Activated T-cell treated with anti-CD3 and anti-CD28 coated beads, Interleukin-2, amount 50 U/mL, for 72 hours (primary cell): ENCODE measurements at regions not wholly inside any gene's neighbourhood (a gene's known extent, or its start where the extent isn't known, plus 50 kb on each side); places are given as distances from the start of the nearest gene placed in this dataset.

Experiments
- ATAC-seq, 2 donors: fragments of 150-1000 bp; cut with Tn5 transposase; replicated peaks in 1 of 2; 2 replicates each; pipeline ENCODE4 v1.10.0; 2021; ENCODE audit warnings: moderate library complexity in 2 of 2, mild to moderate bottlenecking in 1 of 2
- DNase-seq, 2 donors: peaks; one replicate each; pipeline ENCODE4 v3.0.0; 2021 to 2022; ENCODE audit warnings: mixed read lengths in 1 of 2
- H3K27ac Mint-ChIP-seq: one replicate; pipeline ENCODE4 v1.8.0; 2022; ENCODE audit warnings: mild to moderate bottlenecking, moderate library complexity, mixed read lengths
- H3K27me3 Mint-ChIP-seq: one replicate; pipeline ENCODE4 v1.8.0; 2022; ENCODE audit warnings: low read depth, mixed read lengths
- H3K36me3 Mint-ChIP-seq, 2 donors: one replicate each; pipeline ENCODE4 v1.8.0; 2022; ENCODE audit warnings: mixed read lengths in 2 of 2, mild to moderate bottlenecking in 1 of 2; ENCODE audit not compliant: insufficient read depth in 2 of 2
- H3K4me1 Mint-ChIP-seq: one replicate; pipeline ENCODE4 v1.8.0; 2022; ENCODE audit warnings: low read depth, mixed read lengths
- H3K4me3 Mint-ChIP-seq, 2 donors: one replicate each; pipeline ENCODE4 v1.8.0; 2022; ENCODE audit warnings: mild to moderate bottlenecking in 2 of 2, mixed read lengths in 2 of 2, moderate library complexity in 2 of 2
- H3K9me3 Mint-ChIP-seq, 2 donors: one replicate each; pipeline ENCODE4 v1.8.0; 2022; ENCODE audit warnings: mixed read lengths in 2 of 2

GRCh38 chr10:113427236-113427735, 125.6 kb upstream of the HABP2 start:
- ATAC-seq = no peak
- Mint-ChIP-seq H3K9me3 (peaks cover 2 to 3% of the 10 kb centered on the region in 2 donors), H3K27ac (no peak overlapping the region), H3K4me3 (no peak overlapping the region), H3K27me3 (peaks cover 16% of the 10 kb centered on the region), H3K36me3 (no peaks in the 10 kb centered on the region), H3K4me1 (no peaks in the 10 kb centered on the region)
- DNase-seq = no peak

GRCh38 chr10:113427811-113428558, 124.9 kb upstream of the HABP2 start:
- Mint-ChIP-seq H3K27ac (no peak overlapping the region), H3K36me3 (no peaks in the 10 kb centered on the region), H3K4me3 (no peak overlapping the region), H3K27me3 (peaks cover 15% of the 10 kb centered on the region), H3K4me1 (no peaks in the 10 kb centered on the region), H3K9me3 (peaks cover 2 to 3% of the 10 kb centered on the region in 2 donors)
- no peak for ATAC-seq
- no peak for DNase-seq

- H3K27me3 Mint-ChIP-seq = peaks cover 5% of the 10 kb centered on the region
- H3K4me1 Mint-ChIP-seq = no peaks in the 10 kb centered on the region
- H3K9me3 Mint-ChIP-seq = peaks cover 0 to 3% of the 10 kb centered on the region in 2 donors
- no peak overlapping the region for H3K4me3 Mint-ChIP-seq
- DNase-seq (no peak), ATAC-seq (no peak)
- H3K36me3 Mint-ChIP-seq = no peaks in the 10 kb centered on the region
- H3K27ac Mint-ChIP-seq = no peak overlapping the region
Measured at GRCh38 chr10:113430634-113431397, 122.0 kb upstream of the HABP2 start.

- H3K27me3 Mint-ChIP-seq = peaks cover 5% of the 10 kb centered on the region
- no peaks in the 10 kb centered on the region for H3K36me3 Mint-ChIP-seq
- peaks cover 0 to 3% of the 10 kb centered on the region in 2 donors for H3K9me3 Mint-ChIP-seq
- no peak for ATAC-seq
- no peak overlapping the region for H3K4me3 Mint-ChIP-seq
- DNase-seq = no peak
- H3K4me1 Mint-ChIP-seq = no peaks in the 10 kb centered on the region
- no peak overlapping the region for H3K27ac Mint-ChIP-seq
Measured at GRCh38 chr10:113431398-113432160, 121.3 kb upstream of the HABP2 start.

GRCh38 chr10:113433711-113434110, 119.1 kb upstream of the HABP2 start:
- DNase-seq (no peak), ATAC-seq (no peak)
- Mint-ChIP-seq H3K27me3 (no peaks in the 10 kb centered on the region), H3K27ac (no peak overlapping the region), H3K4me1 (no peaks in the 10 kb centered on the region), H3K9me3 (peaks cover 0 to 3% of the 10 kb centered on the region in 2 donors), H3K4me3 (no peak overlapping the region), H3K36me3 (no peaks in the 10 kb centered on the region)

GRCh38 chr10:113434315-113434714, 118.5 kb upstream of the HABP2 start:
- Mint-ChIP-seq H3K4me1 (no peaks in the 10 kb centered on the region), H3K27ac (no peak overlapping the region), H3K36me3 (no peaks in the 10 kb centered on the region), H3K9me3 (peaks cover 0 to 3% of the 10 kb centered on the region in 2 donors), H3K27me3 (peaks cover 1% of the 10 kb centered on the region), H3K4me3 (no peak overlapping the region)
- DNase-seq = no peak
- no peak for ATAC-seq

GRCh38 chr10:113434950-113435349, 117.9 kb upstream of the HABP2 start:
- Mint-ChIP-seq H3K27ac (no peak overlapping the region), H3K4me1 (no peaks in the 10 kb centered on the region), H3K4me3 (no peak overlapping the region), H3K27me3 (peaks cover 8% of the 10 kb centered on the region), H3K36me3 (no peaks in the 10 kb centered on the region), H3K9me3 (peaks cover 0 to 3% of the 10 kb centered on the region in 2 donors)
- DNase-seq = no peak
- ATAC-seq = no peak

- Mint-ChIP-seq H3K9me3 (no peaks in the 10 kb centered on the region), H3K27ac (no peak overlapping the region), H3K27me3 (peaks cover 8% of the 10 kb centered on the region), H3K4me1 (no peaks in the 10 kb centered on the region), H3K36me3 (no peaks in the 10 kb centered on the region), H3K4me3 (no peak overlapping the region)
- DNase-seq (no peak), ATAC-seq (no peak)
Measured at GRCh38 chr10:113435881-113436280, 117.0 kb upstream of the HABP2 start.

GRCh38 chr10:113436851-113437250, 116.0 kb upstream of the HABP2 start:
- Mint-ChIP-seq H3K27ac (no peak overlapping the region), H3K9me3 (no peaks in the 10 kb centered on the region), H3K36me3 (no peaks in the 10 kb centered on the region), H3K27me3 (peaks cover 8% of the 10 kb centered on the region), H3K4me1 (no peaks in the 10 kb centered on the region), H3K4me3 (no peak overlapping the region)
- DNase-seq = no peak
- no peak for ATAC-seq

GRCh38 chr10:113438652-113439051, 114.2 kb upstream of the HABP2 start:
- H3K4me1 Mint-ChIP-seq = no peaks in the 10 kb centered on the region
- DNase-seq (no peak), ATAC-seq (no peak)
- no peaks in the 10 kb centered on the region for H3K9me3 Mint-ChIP-seq
- H3K36me3 Mint-ChIP-seq = no peaks in the 10 kb centered on the region
- H3K27ac Mint-ChIP-seq = no peak overlapping the region
- H3K4me3 Mint-ChIP-seq = no peak overlapping the region
- peaks cover 8% of the 10 kb centered on the region for H3K27me3 Mint-ChIP-seq

GRCh38 chr10:113441220-113441619, 111.6 kb upstream of the HABP2 start:
- H3K27me3 Mint-ChIP-seq = peaks cover 8% of the 10 kb centered on the region
- H3K4me1 Mint-ChIP-seq = no peaks in the 10 kb centered on the region
- ATAC-seq (no peak), DNase-seq (no peak)
- H3K27ac Mint-ChIP-seq = no peak overlapping the region
- no peaks in the 10 kb centered on the region for H3K9me3 Mint-ChIP-seq
- no peak overlapping the region for H3K4me3 Mint-ChIP-seq
- H3K36me3 Mint-ChIP-seq = no peaks in the 10 kb centered on the region

- DNase-seq (no peak), ATAC-seq (no peak)
- Mint-ChIP-seq H3K36me3 (no peaks in the 10 kb centered on the region), H3K27ac (no peak overlapping the region), H3K9me3 (no peaks in the 10 kb centered on the region), H3K4me1 (no peaks in the 10 kb centered on the region), H3K4me3 (no peak overlapping the region), H3K27me3 (peaks cover 8% of the 10 kb centered on the region)
Measured at GRCh38 chr10:113441686-113442270, 111.1 kb upstream of the HABP2 start.

- ATAC-seq = no peak
- no peak overlapping the region for H3K4me3 Mint-ChIP-seq
- DNase-seq = no peak
- no peaks in the 10 kb centered on the region for H3K4me1 Mint-ChIP-seq
- H3K9me3 Mint-ChIP-seq = no peaks in the 10 kb centered on the region
- H3K27ac Mint-ChIP-seq = no peak overlapping the region
- H3K27me3 Mint-ChIP-seq = peaks cover 11% of the 10 kb centered on the region
- no peaks in the 10 kb centered on the region for H3K36me3 Mint-ChIP-seq
Measured at GRCh38 chr10:113442336-113442735, 110.5 kb upstream of the HABP2 start.
